ENCODE measurements at regions not wholly inside any gene's neighbourhood (a gene's known extent, or its start where the extent isn't known, plus 50 kb on each side); places are given as distances from the start of the nearest gene placed in this dataset.

GRCh38 chr2:20132990-20133535, 81.6 kb upstream of the LAPTM4A start:
- H3K4me3 ChIP-seq (ENCODE audit: severe bottlenecking), result no peak overlapping the region
- H3K36me3 ChIP-seq (ENCODE audit: low read depth), result no peaks in the 10 kb centered on the region
- H3K27ac ChIP-seq (ENCODE audit: poor library complexity, severe bottlenecking), result no peak overlapping the region
- no peaks in the 10 kb centered on the region for H3K27me3 ChIP-seq (ENCODE audit: insufficient read depth, poor library complexity, severe bottlenecking)
- ATAC-seq (ENCODE audit: low read depth) (no peak), DNase-seq (ENCODE audit: low spot score) (no peak)
- TF ChIP-seq, protein P1, sequence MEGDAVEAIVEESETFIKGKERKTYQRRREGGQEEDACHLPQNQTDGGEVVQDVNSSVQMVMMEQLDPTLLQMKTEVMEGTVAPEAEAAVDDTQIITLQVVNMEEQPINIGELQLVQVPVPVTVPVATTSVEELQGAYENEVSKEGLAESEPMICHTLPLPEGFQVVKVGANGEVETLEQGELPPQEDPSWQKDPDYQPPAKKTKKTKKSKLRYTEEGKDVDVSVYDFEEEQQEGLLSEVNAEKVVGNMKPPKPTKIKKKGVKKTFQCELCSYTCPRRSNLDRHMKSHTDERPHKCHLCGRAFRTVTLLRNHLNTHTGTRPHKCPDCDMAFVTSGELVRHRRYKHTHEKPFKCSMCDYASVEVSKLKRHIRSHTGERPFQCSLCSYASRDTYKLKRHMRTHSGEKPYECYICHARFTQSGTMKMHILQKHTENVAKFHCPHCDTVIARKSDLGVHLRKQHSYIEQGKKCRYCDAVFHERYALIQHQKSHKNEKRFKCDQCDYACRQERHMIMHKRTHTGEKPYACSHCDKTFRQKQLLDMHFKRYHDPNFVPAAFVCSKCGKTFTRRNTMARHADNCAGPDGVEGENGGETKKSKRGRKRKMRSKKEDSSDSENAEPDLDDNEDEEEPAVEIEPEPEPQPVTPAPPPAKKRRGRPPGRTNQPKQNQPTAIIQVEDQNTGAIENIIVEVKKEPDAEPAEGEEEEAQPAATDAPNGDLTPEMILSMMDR (IDR thresholded peaks at IDR 0.05; ENCODE audit: poor library complexity, severe bottlenecking), result no peak
- H3K9me3 ChIP-seq (ENCODE audit: severe bottlenecking), result no peaks in the 10 kb centered on the region
- H3K4me1 ChIP-seq (ENCODE audit: insufficient read depth, poor library complexity, severe bottlenecking), result no peaks in the 10 kb centered on the region

- no peak overlapping the region for H3K4me3 ChIP-seq (ENCODE audit: severe bottlenecking)
- no peak overlapping the region for H3K27ac ChIP-seq (ENCODE audit: poor library complexity, severe bottlenecking)
- DNase-seq (ENCODE audit: low spot score) (no peak), ATAC-seq (ENCODE audit: low read depth) (peak; percentile 29; the same call in 1 of the 3 replicates)
- no peaks in the 10 kb centered on the region for H3K9me3 ChIP-seq (ENCODE audit: severe bottlenecking)
- TF ChIP-seq, protein P1 (IDR thresholded peaks at IDR 0.05; ENCODE audit: poor library complexity, severe bottlenecking), result no peak
- no peaks in the 10 kb centered on the region for H3K36me3 ChIP-seq (ENCODE audit: low read depth)
- H3K27me3 ChIP-seq (ENCODE audit: insufficient read depth, poor library complexity, severe bottlenecking), result no peaks in the 10 kb centered on the region
- no peaks in the 10 kb centered on the region for H3K4me1 ChIP-seq (ENCODE audit: insufficient read depth, poor library complexity, severe bottlenecking)
Observed at GRCh38 chr2:20130821-20131645, 79.6 kb upstream of the LAPTM4A start.

DNA sequence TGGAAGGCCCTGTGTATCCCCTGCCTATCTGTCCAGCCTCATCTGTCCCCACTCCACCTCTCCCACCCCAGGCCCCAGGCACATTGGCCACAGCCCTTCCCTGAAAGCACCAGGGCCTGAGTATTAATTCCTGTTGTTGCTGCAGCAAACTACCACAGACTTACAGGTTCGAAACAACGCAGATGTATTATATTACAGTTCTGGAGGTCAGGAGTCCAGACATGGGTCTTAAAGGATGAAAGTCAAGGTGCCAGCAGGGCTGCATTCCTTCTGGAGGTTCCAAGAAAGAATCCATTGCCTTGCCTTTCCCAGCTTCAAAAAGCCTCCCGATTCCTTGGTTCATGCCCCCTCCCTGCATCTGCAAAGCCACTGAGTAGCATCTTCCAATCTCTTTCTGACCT, 78.7 kb upstream of the LAPTM4A start:
- H3K4me1 ChIP-seq (ENCODE audit: insufficient read depth, poor library complexity, severe bottlenecking), result no peaks in the 10 kb centered on the region
- H3K4me3 ChIP-seq (ENCODE audit: severe bottlenecking), result no peak overlapping the region
- H3K27me3 ChIP-seq (ENCODE audit: insufficient read depth, poor library complexity, severe bottlenecking), result no peaks in the 10 kb centered on the region
- ATAC-seq (ENCODE audit: low read depth) (no peak), DNase-seq (ENCODE audit: low spot score) (no peak)
- TF ChIP-seq, protein P1 (IDR thresholded peaks at IDR 0.05; ENCODE audit: poor library complexity, severe bottlenecking), result no peak
- H3K36me3 ChIP-seq (ENCODE audit: low read depth), result no peaks in the 10 kb centered on the region
- no peak overlapping the region for H3K27ac ChIP-seq (ENCODE audit: poor library complexity, severe bottlenecking)
- H3K9me3 ChIP-seq (ENCODE audit: severe bottlenecking), result no peaks in the 10 kb centered on the region

DNA sequence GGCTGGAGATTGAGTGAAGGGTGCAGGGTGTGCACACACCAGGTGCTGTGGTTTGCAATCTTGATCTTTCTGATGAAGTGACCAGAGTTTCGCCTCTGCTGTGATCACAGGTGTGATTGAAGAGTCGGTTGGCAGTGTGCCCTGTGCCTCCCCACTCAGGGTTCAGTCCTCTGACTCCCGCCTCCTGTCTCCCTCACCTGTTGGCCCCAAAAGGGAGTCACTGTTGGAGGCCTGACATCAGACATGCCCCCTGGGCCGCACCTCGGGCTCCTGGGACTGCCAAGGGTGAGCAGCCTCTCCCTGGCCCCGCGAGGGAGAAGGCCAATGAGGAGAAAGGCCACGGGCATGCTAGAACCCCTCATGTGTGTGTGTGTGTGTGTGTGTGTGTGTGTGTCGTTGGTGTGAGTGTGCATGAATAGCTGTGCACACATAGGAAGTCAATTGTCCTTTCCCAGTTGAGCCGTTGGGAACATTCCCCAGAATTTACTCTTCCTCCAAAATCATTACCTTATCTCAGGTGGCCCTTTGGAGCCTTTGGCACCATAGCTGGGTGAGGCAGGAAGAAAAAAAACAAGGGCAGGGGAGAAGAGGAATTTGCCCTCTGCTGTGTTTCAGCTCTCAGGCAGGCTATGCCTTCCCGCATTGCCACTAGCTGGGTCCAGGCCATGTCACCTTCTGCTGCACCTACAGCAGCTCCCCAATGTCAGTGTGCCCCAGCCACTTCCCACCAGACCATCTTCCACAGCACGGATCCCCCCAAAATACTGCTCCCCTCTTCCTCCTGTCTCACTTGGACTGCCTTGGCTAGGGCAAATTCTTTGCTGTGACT, 78.1 kb upstream of the LAPTM4A start:
- TF ChIP-seq, protein P1 (IDR thresholded peaks at IDR 0.05; ENCODE audit: poor library complexity, severe bottlenecking), result no peak

More for the DNA sequence above, 78.1 kb upstream of the LAPTM4A start:
- Histone ChIP-seq H3K4me1 (ENCODE audit: insufficient read depth, poor library complexity, severe bottlenecking) (no peaks in the 10 kb centered on the region), H3K27me3 (ENCODE audit: insufficient read depth, poor library complexity, severe bottlenecking) (no peaks in the 10 kb centered on the region), H3K36me3 (ENCODE audit: low read depth) (no peaks in the 10 kb centered on the region), H3K9me3 (ENCODE audit: severe bottlenecking) (no peaks in the 10 kb centered on the region), H3K27ac (ENCODE audit: poor library complexity, severe bottlenecking) (no peak overlapping the region), H3K4me3 (ENCODE audit: severe bottlenecking) (no peak overlapping the region)
- no peak for ATAC-seq (ENCODE audit: low read depth)
- DNase-seq (ENCODE audit: low spot score), result no peak

Data from RWPE2 (cell line).